ENCODE measurements at regions not wholly inside any gene's neighbourhood (a gene's known extent, or its start where the extent isn't known, plus 50 kb on each side); places are given as distances from the start of the nearest gene placed in this dataset.

- TF ChIP-seq CTCF (IDR thresholded peaks at IDR 0.05) (no peak), POLR2AphosphoS5 (IDR thresholded peaks at IDR 0.05) (no peak)
Measured at GRCh38 chr4:125780164-125780563, 465.4 kb downstream of the FAT4 start.

Data from suprapubic skin (tissue), 3 donors.